Esophagus mucosa (tissue), 1 donor: ENCODE measurements at regions not wholly inside any gene's neighbourhood (a gene's known extent, or its start where the extent isn't known, plus 50 kb on each side); places are given as distances from the start of the nearest gene placed in this dataset.

Source experiments
- ATAC-seq: fragments of 200-7000 bp; cut with Tn5 transposase; one replicate; pipeline ENCODE4 v1.9.1; 2020
- donor health status: DM: yes; HTN: yes; CAD: no.

DNA sequence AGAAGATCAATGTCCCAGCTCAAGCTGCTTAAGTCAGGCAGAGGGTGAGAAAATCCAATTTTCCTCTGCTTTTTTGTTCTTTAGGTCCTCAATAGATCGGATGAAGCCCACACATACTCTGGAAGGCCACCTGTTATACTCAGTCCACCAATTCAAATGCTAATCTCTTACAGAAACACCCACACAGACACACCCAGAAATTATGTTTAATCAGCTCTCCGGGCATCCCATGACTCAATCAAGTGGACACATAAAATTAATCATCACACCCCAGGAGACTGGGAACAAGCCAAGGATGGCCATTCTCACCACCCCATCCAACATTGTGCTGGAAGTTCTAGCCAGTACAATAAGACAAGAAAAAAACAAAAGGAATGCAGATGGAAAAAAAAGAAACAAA, 67.8 kb upstream of the SLC24A5 start:
- ATAC-seq, result no peak

DNA sequence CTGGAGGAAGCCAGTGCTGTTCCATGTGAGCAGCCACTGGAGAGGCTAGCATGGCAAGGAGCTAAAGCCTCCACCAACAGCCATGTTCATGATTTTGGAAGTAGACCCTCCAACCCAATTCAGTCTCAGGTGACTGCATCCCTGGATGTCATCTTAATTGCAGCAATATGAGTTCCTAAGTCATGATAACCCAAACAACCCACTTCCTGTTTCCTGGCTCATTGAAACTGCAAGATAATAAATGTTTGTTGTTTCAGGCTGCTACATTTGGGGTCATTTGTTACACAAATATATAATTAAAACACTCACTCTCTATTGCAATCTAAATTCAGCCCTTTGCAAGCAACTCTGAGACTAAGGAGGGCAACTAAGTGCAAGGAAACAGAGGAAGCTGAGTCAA, 62.4 kb upstream of the SLC24A5 start:
- ATAC-seq, result no peak

DNA sequence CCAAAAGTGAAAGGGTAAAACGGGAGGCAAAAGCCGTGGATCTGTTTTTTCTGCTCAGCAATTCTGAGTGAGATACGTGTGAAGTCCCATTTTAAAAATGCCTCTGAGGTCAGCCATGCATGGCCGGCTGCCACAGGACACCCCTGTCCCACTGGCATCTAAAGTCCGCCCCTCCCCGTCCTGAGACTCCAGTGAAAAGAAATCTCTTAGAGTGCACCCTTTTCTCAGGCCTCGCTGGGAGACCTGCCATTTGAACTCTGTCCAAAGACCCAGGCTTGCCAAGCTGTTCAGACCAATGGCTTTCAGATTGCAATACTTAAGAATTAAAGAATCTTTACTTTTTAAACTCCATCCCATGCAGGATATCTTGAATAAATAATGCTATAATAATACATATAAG, 61.0 kb upstream of the SLC24A5 start:
- ATAC-seq, result no peak

DNA sequence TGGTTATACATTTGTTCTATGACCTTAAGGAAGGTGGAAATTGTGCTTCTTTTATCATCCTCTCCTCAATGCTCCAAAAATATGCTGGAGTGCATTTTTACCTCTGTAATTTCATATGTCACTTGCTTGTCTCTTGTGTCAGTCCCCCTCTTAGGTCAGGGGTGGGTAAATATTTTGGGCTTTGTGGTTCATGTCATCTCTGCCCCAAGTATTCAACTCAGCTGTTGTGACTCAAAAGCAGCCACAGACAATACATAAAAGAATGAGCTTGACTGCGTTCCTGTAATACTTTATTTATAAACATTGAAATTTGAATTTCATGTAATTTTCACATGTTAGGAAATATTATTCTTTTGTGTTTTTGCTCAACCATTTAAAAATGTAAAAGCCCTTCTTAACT, 60.4 kb upstream of the SLC24A5 start:
- no peak for ATAC-seq

DNA sequence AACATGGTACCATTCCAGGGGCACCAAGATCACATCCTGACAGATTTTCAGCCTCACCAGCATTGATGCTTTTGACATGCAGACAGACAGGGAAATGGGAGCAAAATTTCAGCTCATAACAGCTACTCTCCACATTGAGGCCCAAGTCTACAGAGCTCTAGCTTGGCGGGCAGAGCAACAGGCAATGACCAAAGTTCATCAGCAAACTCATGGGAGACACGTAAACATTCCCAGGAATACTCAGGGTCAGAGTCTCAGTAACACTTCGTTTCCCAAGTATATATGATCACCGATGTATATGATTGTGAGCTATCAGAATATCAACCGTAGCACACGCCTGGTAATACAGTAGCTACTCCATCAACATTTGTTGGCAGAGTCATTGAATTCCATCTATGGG, 59.2 kb upstream of the SLC24A5 start:
- ATAC-seq, result no peak

DNA sequence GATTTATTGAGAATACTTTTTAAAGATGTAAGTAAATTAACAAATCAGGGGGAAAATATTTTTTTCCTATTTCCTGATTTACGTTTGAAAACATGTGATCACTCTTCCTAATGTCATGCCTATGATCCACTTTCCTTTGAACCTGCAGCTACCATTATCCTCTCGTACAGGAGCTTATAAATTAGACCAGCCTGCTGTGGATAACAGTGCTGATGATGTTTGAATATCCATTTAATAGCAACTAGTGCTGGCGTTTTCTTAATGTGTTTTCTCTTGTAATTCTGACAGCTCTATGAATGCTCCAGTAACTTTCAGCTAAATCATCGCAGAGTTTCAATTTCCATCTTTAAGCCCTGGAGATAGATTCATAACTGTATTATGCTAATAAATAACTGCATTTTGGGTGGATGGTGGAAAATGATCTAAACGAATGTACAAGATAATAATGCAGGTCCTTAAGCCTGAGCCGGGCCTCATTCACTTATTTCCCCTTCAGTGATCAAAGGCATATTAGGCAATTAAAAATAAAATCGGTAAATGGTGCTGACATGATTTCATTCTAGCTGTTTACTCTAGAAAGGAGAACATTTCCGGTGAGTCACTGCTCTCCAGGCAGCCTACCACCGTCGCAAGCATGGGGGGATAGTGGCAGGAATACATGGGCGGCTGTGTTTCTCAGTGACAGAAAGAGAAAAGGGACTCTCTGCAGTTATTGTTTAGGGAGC, 58.5 kb upstream of the SLC24A5 start:
- no peak for ATAC-seq

DNA sequence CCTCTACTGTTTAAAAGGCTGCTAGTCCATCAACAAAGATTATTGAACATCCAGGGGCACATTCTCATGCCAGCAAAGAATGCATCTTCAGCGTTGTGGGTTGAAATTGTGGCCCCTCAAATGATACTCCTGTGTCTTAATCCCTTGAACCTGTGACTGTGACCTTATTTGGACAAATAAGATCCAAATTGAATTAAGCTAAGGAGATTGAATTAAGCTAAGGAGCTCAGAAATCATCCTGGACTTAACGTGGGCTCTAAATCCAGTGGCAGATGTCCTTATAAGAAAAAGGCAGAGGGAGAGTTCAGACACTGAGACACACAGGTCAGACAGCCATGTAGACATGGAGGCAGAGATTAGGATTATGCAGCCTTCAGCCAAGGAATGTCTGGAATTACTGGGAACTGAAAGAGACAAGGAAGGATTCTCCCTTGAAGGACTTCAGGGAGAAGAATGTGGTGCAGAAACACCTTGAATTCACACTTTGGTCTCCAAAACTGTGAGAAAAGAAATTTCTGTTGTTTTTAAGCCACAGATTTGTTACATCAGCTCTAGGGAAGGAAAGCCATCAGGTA, 57.3 kb upstream of the SLC24A5 start:
- ATAC-seq, result no peak

DNA sequence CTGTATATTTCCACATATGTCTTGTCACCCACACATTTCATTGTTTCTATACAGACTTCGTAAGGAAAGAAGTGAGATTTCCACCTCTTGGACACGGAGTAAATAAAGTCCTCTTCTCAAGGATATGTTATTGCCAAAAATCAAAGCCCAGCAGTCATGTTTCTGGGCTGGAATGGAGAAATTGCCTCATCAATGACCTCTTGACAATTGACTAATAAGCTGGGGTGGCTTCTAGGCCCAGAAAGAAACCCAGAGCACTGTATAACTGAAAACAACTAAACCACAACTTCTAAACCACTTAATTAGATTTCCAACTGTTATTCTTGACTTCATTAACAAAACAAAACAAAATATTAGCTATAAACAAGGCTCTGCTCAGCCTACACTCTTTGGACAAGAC, 56.4 kb upstream of the SLC24A5 start:
- ATAC-seq, result no peak

DNA sequence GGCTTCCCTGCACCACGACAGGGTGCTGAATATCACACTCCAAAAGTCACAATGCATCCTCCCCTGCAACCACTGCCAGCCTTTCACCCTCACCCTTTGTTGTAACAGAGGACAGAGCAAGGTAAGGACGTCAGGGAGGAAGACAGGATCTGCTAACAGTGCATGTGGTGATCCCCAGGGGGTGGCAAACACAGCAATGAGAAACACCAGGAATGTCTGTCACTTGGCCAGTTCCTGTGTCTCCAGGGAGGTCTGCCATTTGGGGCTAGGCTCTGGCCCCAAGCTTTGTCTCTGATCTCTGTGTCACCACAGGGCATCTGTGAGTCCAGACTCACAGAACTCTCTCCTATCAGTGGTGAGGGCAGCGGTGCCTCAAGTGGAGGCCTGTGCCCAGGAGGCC, 54.3 kb upstream of the SLC24A5 start:
- no peak for ATAC-seq
